ENCODE measurements at regions not wholly inside any gene's neighbourhood (a gene's known extent, or its start where the extent isn't known, plus 50 kb on each side); places are given as distances from the start of the nearest gene placed in this dataset.
"Not testable (repeated sequence)": the region's sequence is repeated elsewhere in the genome, so short reads cannot be mapped to it uniquely, and the experiment has no call there.

DNA sequence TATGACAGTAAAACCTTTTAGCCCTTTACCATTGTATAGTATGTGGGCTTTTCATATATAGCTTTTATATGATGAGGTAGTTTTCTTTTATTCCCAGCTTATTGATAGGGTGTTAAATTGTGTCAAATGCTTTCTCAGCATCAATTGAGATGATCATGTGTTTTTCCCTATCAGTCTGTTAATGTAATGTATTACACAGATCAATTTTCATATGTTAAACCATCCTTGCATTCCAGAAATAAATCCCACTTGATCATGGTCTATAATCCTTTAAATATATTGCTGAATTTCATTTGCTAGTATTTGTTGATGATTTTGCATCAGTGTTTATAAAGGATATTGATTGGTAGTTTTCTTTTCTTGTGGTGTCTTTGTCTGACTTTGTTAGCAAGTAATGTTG, 603.9 kb downstream of the TRHDE start:
- Mint-ChIP-seq H3K4me3 (no peak overlapping the region), H3K9me3 (peaks cover 4 to 34% (median 11%) of the 10 kb centered on the region in 7 donors), H3K27ac (no peak overlapping the region), H3K36me3 (no peaks in the 10 kb centered on the region), H3K27me3 (no peaks in the 10 kb centered on the region), H3K4me1 (no peaks in the 10 kb centered on the region)
- ATAC-seq (ENCODE audit: low read depth in 2 of 2) = no peak
- no peak for DNase-seq

- DNase-seq = no peak
- H3K4me1 Mint-ChIP-seq = no peaks in the 10 kb centered on the region
Measured at GRCh38 chr12:72888693-72889092, 616.5 kb downstream of the TRHDE start.

GRCh38 chr12:72889791-72890190, 617.6 kb downstream of the TRHDE start:
- Mint-ChIP-seq H3K27me3 (no peaks in the 10 kb centered on the region), H3K4me1 (no peaks in the 10 kb centered on the region), H3K36me3 (no peaks in the 10 kb centered on the region), H3K9me3 (peaks cover 0 to 3% (median 0%) of the 10 kb centered on the region in 7 donors), H3K27ac (no peak overlapping the region), H3K4me3 (no peak overlapping the region)
- DNase-seq (no peak), ATAC-seq (ENCODE audit: low read depth in 2 of 2) (no peak)

More at GRCh38 chr12:72888693-72889092, 616.5 kb downstream of the TRHDE start:
- ATAC-seq (ENCODE audit: low read depth in 2 of 2) = no peak
- no peaks in the 10 kb centered on the region for H3K27me3 Mint-ChIP-seq
- H3K27ac Mint-ChIP-seq = no peak overlapping the region
- H3K36me3 Mint-ChIP-seq = no peaks in the 10 kb centered on the region
- no peak overlapping the region for H3K4me3 Mint-ChIP-seq
- peaks cover 0 to 3% (median 0%) of the 10 kb centered on the region in 7 donors for H3K9me3 Mint-ChIP-seq

DNA sequence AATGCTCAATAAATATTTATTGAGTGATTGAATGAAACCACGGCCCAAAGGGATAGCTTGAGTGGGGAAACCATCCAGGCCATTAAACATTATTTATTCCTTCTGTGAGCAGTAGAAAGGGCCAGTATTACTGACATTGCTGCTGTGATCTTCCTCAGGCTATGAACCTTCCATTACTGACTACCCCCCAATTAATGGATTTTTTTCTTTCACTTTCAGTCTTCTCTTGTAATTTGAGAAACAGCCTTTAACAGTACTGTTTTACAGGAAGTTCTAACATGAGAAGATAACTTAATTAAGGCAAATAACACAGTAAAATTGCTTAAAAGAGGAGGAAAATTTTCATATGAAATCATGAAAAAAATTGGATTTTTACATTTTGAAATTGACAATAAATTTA, 629.5 kb downstream of the TRHDE start:
- no peak overlapping the region for H3K4me3 Mint-ChIP-seq
- DNase-seq (no peak), ATAC-seq (ENCODE audit: low read depth in 2 of 2) (no peak)
- no peak overlapping the region for H3K27ac Mint-ChIP-seq
- no peaks in the 10 kb centered on the region for H3K27me3 Mint-ChIP-seq
- H3K4me1 Mint-ChIP-seq = no peaks in the 10 kb centered on the region
- no peaks in the 10 kb centered on the region for H3K36me3 Mint-ChIP-seq
- H3K9me3 Mint-ChIP-seq = peaks cover 0 to 5% (median 2%) of the 10 kb centered on the region in 7 donors

GRCh38 chr12:72925716-72926115, 653.5 kb downstream of the TRHDE start:
- Mint-ChIP-seq H3K27me3 (no peaks in the 10 kb centered on the region), H3K4me3 (no peak overlapping the region), H3K4me1 (no peaks in the 10 kb centered on the region), H3K36me3 (no peaks in the 10 kb centered on the region), H3K9me3 (peaks cover 0 to 4% (median 0%) of the 10 kb centered on the region in 7 donors), H3K27ac (no peak overlapping the region)
- ATAC-seq (ENCODE audit: low read depth in 2 of 2) = no peak
- no peak for DNase-seq

DNA sequence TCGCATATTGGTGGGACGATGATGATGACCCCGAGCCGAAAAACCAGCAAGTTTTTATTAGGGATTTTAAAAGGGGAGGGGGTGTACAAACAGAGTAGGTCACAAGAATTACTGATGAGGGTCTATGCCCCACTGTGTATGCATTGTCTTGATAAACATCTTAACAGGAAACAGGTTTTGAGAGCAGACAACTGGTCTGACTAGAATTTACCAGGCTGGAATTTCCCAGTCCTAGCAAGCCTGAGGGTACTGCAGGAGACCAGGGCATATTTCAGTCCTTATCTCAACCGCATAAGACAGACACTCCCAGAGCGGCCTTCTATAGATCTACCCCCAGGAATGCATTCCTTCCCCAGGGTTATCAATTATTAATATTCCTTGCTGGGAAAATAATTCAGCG, 659.7 kb downstream of the TRHDE start:
- not testable (repeated sequence) for H3K36me3 Mint-ChIP-seq; H3K4me3 Mint-ChIP-seq; DNase-seq; H3K27me3 Mint-ChIP-seq; ATAC-seq (ENCODE audit: low read depth in 2 of 2); H3K4me1 Mint-ChIP-seq; H3K27ac Mint-ChIP-seq
- H3K9me3 Mint-ChIP-seq = peaks cover 0 to 14% (median 5%) of the 10 kb centered on the region in 7 donors

DNA sequence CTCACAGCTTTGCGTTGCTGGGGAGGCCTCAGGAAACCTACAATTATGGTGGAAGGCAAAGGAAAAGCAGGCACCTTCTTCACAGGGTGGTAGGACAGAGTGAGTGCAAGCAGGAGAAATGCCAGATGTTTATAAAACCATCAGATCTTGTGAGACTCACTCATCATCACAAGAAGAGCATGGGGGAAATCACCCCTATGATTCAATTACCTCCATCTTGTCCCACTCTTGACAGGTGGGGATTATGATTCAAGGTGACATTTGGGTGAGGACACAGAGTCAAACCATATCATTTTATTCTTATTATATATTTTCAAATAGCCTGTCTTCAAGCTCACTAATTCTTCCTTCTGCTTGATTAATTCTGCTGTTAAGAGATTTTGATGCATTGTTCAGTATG, 665.3 kb downstream of the TRHDE start:
- Mint-ChIP-seq H3K4me3 (no peak overlapping the region), H3K27ac (no peak overlapping the region), H3K27me3 (no peaks in the 10 kb centered on the region), H3K36me3 (no peaks in the 10 kb centered on the region), H3K4me1 (no peaks in the 10 kb centered on the region), H3K9me3 (peaks cover 4 to 18% (median 15%) of the 10 kb centered on the region in 7 donors)
- no peak for ATAC-seq (ENCODE audit: low read depth in 2 of 2)
- no peak for DNase-seq

- no peak for ATAC-seq (ENCODE audit: low read depth in 2 of 2)
- H3K27me3 Mint-ChIP-seq = no peaks in the 10 kb centered on the region
Measured at GRCh38 chr12:72957454-72957853, 685.3 kb downstream of the TRHDE start.

DNA sequence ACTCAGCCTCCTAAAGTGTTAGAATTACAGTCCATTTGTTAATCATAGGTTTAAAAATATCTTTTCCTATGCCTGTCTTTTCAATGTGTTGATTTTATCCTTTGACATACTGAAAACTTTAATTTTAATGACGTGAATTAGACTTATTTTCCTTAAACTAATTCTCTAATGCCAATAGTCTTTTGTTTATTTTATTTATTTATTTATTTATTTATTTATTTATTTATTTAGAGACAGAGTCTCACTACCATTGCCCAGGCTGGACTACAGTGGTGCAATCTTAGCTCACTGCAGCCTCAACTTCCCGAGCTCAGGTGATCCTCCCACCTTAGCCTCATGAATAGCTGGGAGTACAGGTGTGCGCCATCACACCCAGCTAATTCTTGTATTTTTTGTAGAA, 694.5 kb downstream of the TRHDE start:
- DNase-seq = no peak
- no peaks in the 10 kb centered on the region for H3K4me1 Mint-ChIP-seq
- H3K27me3 Mint-ChIP-seq = no peaks in the 10 kb centered on the region
- H3K9me3 Mint-ChIP-seq = peaks cover 0 to 7% (median 3%) of the 10 kb centered on the region in 7 donors
- H3K27ac Mint-ChIP-seq = no peak overlapping the region
- no peak for ATAC-seq (ENCODE audit: low read depth in 2 of 2)
- no peak overlapping the region for H3K4me3 Mint-ChIP-seq
- H3K36me3 Mint-ChIP-seq = no peaks in the 10 kb centered on the region

More at GRCh38 chr12:72957454-72957853, 685.3 kb downstream of the TRHDE start:
- Mint-ChIP-seq H3K4me1 (no peaks in the 10 kb centered on the region), H3K4me3 (no peak overlapping the region), H3K9me3 (peaks cover 0 to 13% (median 0%) of the 10 kb centered on the region in 7 donors), H3K36me3 (no peaks in the 10 kb centered on the region), H3K27ac (no peak overlapping the region)
- no peak for DNase-seq

GRCh38 chr12:72974954-72975555, 702.9 kb downstream of the TRHDE start:
- H3K36me3 Mint-ChIP-seq = no peaks in the 10 kb centered on the region
- DNase-seq = no peak
- H3K4me3 Mint-ChIP-seq = no peak overlapping the region
- ATAC-seq (ENCODE audit: low read depth in 2 of 2) = no peak
- no peaks in the 10 kb centered on the region for H3K27me3 Mint-ChIP-seq
- no peaks in the 10 kb centered on the region for H3K4me1 Mint-ChIP-seq
- peaks cover 6 to 17% (median 8%) of the 10 kb centered on the region in 7 donors for H3K9me3 Mint-ChIP-seq
- H3K27ac Mint-ChIP-seq = no peak overlapping the region

- H3K27me3 Mint-ChIP-seq = no peaks in the 10 kb centered on the region
- H3K36me3 Mint-ChIP-seq = no peaks in the 10 kb centered on the region
- H3K4me1 Mint-ChIP-seq = no peaks in the 10 kb centered on the region
- no peak overlapping the region for H3K4me3 Mint-ChIP-seq
- H3K27ac Mint-ChIP-seq = no peak overlapping the region
- peaks cover 4 to 17% (median 7%) of the 10 kb centered on the region in 7 donors for H3K9me3 Mint-ChIP-seq
- DNase-seq (no peak), ATAC-seq (ENCODE audit: low read depth in 2 of 2) (no peak)
Measured at GRCh38 chr12:72978999-72979398, 706.8 kb downstream of the TRHDE start.

GRCh38 chr12:72982356-72982755, 710.2 kb downstream of the TRHDE start:
- Mint-ChIP-seq H3K4me1 (no peaks in the 10 kb centered on the region), H3K9me3 (peaks cover 0 to 7% (median 0%) of the 10 kb centered on the region in 7 donors), H3K4me3 (no peak overlapping the region), H3K36me3 (no peaks in the 10 kb centered on the region), H3K27me3 (no peaks in the 10 kb centered on the region), H3K27ac (no peak overlapping the region)
- DNase-seq = no peak
- ATAC-seq (ENCODE audit: low read depth in 2 of 2) = no peak

GRCh38 chr12:72986963-72987362, 714.8 kb downstream of the TRHDE start:
- no peak overlapping the region for H3K27ac Mint-ChIP-seq
- H3K4me3 Mint-ChIP-seq = no peak overlapping the region
- no peaks in the 10 kb centered on the region for H3K4me1 Mint-ChIP-seq

DNA sequence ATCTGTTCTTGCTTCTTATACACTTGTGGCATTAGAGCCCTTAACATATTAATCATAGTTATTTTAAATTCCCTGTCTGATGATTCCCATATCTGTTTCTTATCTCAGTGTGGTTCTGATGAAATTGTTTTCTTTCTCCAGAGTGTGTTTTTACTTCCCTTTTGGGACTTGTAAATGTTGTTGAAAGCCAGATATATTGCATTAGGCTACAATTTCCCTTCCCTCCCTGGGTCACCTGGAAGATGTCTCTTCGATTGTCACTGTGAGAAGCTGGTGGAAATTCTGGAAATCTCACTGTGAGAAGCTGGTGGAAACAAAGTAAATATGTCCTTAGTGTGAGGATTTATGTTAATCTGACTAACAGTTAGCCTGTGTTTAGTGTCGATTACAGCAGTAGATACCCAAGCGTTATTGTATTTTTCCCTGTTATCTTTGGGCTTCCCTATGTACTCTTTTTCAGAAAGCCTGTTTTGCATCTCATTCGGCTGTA, 717.3 kb downstream of the TRHDE start:
- Mint-ChIP-seq H3K36me3 (no peaks in the 10 kb centered on the region), H3K27me3 (no peaks in the 10 kb centered on the region), H3K4me3 (no peak overlapping the region), H3K9me3 (peaks cover 0 to 10% (median 2%) of the 10 kb centered on the region in 7 donors), H3K4me1 (no peaks in the 10 kb centered on the region), H3K27ac (no peak overlapping the region)
- DNase-seq (no peak), ATAC-seq (ENCODE audit: low read depth in 2 of 2) (no peak)

More at GRCh38 chr12:72986963-72987362, 714.8 kb downstream of the TRHDE start:
- no peak for ATAC-seq (ENCODE audit: low read depth in 2 of 2)
- no peaks in the 10 kb centered on the region for H3K36me3 Mint-ChIP-seq
- peaks cover 0 to 10% (median 2%) of the 10 kb centered on the region in 7 donors for H3K9me3 Mint-ChIP-seq
- no peaks in the 10 kb centered on the region for H3K27me3 Mint-ChIP-seq
- no peak for DNase-seq
